ENCODE measurements at regions not wholly inside any gene's neighbourhood (a gene's known extent, or its start where the extent isn't known, plus 50 kb on each side); places are given as distances from the start of the nearest gene placed in this dataset.

GRCh38 chr9:14031810-14032209 is 282.1 kb downstream of the NFIB start:
- no peak for DNase-seq

- DNase-seq: no peak
These were observed 282.9 kb downstream of the NFIB start for GRCh38 chr9:14031060-14031414.

GRCh38 chr9:14030375-14031059 is 283.4 kb downstream of the NFIB start:
- no peak for DNase-seq

- DNase-seq: no peak
These were observed 284.1 kb downstream of the NFIB start for GRCh38 chr9:14029806-14030374.

GRCh38 chr9:14027116-14027800 is 286.7 kb downstream of the NFIB start:
- no peak for DNase-seq

GRCh38 chr9:14025741-14026140 is 288.2 kb downstream of the NFIB start:
- DNase-seq: no peak

GRCh38 chr9:14023285-14023684 is 290.7 kb downstream of the NFIB start:
- DNase-seq: no peak

DNA sequence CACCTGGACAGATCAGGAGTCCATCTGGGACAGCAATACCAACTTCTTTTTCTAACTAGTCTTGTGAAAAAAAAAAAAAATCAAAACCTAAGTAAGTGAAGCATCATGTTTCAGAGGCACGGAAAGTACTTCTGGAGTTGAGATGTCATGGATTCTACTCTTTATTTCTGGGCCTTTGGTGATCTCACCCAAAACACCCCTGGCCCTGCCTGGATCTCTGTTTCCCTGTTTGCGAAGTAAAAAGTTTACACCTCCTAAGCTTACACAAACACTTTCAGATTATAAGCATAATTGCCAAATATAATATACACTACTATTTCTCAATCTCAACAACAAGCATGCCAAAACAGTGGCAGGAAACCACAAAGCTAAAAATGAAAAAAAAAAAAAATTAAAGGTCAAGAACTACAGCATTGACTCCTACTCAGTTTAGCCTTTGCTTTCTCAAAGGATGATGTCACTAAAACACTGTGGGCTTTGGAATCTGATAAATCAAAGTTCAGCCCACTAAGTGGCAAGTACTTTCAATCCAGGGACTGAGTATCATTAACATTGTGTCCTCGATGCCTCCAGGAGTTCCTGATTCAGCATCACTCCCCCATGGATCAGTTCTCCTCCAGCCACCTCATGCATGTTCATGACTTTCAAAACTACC is 291.9 kb downstream of the NFIB start:
- no peak for DNase-seq

- DNase-seq: no peak
These were observed 295.9 kb downstream of the NFIB start for GRCh38 chr9:14018081-14018480.

DNA sequence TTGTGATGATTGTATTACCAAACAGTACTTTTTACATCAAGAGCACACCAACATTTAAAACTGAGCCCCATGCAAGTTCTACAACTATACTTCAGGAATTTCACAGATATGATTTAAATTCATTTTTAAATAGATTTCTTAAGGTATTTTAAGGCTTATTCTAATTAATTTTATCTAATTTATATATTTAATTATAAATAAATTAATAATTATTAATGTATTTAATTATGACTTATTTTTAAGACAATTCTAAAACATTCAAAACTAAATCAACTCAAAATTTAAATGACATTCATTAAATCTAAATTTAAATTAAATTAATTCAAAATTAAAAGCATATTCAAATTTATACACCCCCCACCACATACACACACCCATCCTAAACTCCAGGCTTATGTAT is 299.2 kb downstream of the NFIB start:
- DNase-seq: no peak

GRCh38 chr9:14014218-14014617 is 299.7 kb downstream of the NFIB start:
- no peak for DNase-seq

DNA sequence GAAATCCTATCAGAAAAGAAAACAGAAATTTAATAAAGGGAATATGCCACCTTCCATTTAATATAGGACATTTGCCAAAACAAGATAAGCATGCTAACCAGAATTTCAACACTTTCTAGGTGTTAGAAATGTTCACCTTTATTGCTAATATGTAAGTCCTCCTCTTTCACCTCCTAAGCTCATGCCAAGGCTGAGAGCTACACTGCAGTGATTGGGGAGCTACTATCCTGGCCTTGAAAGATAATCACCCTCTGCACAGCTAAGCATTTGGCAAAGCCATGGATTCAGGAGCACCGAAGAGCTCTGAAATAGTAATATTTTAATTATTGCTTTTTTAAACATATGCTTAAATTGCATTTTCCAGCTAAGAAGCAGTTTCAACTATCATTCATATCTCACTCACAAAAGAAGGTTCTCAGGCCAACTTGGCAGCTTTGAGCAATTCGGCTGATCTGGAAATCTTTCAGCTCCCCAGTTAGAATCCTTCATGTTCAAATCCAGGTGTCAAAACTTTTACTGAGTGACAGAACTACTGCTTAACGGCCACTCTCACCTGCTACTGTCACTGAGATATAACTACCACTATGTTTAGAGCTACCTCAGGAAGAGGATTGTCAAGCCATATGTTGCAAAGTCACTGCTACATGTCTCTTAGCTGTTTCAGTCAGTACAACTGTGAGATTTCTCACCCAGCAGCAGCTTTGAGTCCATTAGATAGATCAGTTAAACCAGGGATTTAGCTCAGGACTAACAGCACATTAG is 302.0 kb downstream of the NFIB start:
- no peak for DNase-seq

GRCh38 chr9:14007190-14007769 is 306.7 kb downstream of the NFIB start:
- no peak for DNase-seq

DNA sequence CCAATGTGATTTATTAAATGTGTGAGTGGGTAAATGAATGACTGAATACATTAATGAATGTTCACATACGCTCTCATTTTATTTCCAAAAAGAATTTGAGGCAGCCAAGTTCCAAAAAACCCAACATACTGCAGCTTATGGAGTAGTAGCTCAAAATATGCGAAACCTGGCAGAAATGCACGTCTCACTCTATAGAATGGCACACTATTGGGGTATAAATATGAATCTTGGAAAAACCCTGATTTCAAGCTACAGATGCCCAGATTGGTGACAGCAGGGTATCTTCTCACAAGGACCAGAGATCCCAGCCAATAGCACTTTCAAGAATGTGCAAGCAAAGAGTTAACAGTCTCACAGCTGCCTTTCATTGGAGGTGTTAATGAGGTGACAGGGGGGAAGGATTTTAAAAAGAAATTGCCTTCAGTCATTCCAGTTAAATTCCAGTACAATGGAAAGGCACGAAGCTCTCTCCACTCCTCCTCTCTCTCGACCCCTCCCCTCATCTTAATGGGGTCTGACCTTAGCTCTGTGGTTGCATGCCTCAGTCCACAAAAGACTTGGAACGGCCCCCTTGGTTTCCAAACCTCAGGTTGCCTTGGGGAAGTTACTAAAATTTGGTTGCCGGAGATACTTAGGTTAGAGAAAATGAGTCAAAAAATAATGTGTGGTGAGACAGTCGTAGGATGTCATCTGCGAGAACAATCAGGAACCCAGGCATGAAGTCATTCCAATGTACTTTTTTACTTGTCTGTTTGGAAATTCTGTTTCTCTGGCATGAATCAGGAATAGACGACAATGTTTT is 307.4 kb downstream of the NFIB start:
- DNase-seq: no peak

DNA sequence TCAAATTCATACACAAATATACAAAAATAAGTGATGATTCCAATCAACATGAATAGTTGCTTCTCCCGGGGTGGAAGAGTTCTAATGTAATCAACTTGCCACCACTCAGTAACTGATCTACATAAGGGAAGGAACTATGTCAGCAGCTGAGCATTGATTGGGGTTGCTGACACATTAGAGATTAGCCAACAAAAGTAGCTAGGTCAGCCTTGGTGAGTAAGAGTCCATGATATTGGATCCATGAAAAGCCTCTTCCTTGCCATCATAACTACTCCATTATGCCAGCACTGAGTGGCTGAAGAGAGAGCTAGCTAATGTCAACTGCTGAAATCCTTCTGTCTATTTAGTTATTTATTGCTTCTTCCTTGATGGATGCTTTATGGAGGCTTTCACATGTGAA is 309.8 kb downstream of the NFIB start:
- DNase-seq: no peak

GRCh38 chr9:13994240-13994639 is 319.7 kb downstream of the NFIB start:
- DNase-seq: no peak

DNA sequence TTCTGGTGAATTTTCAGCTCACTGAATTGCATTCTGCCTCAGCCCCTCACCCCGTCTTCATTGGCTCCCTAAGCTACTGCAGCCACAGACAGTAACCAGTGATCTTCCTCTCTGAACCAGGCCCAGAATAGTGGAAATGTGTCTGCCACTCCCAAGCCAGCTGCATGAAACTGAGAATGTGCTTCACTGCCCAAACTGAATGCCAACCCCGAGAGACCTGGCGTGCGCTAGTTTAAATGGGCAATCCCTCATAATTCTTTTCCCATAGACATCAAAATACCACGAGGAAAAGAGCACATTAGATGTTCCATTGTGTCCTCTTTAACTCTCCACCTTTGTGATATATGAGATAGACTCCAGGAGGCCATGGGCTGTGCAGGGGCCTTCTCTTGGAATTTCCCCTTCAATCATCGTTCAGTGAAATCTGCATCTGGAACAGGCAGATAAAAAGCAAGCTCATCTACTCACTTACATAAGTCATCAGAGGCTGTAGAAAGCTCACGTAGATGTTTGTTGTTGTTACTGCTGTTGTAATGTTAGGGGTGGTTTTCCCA is 320.2 kb downstream of the NFIB start:
- no peak for DNase-seq

GRCh38 chr9:13992138-13993088 is 321.5 kb downstream of the NFIB start:
- no peak for DNase-seq

GRCh38 chr9:13991395-13991794 is 322.5 kb downstream of the NFIB start:
- no peak for DNase-seq

- DNase-seq: no peak
These were observed 322.9 kb downstream of the NFIB start for GRCh38 chr9:13990994-13991393.

Measured in CD4-positive, alpha-beta T cell treated with Interleukin-12 subunit alpha and Interleukin-12 subunit beta, for 1 hour (primary cell).